GM19035 (cell line): ENCODE measurements at regions not wholly inside any gene's neighbourhood (a gene's known extent, or its start where the extent isn't known, plus 50 kb on each side); places are given as distances from the start of the nearest gene placed in this dataset.

Experiments
- ATAC-seq: cut with Tn5 transposase; IDR thresholded peaks from one replicate; pipeline ENCODE4 v1.9.1; 2021; ENCODE audit not compliant: unreplicated experiment

- ATAC-seq, result no peak
Measured at GRCh38 chr4:89604951-89605350, 232.0 kb downstream of the SNCA start.

GRCh38 chr4:89599026-89599425, 237.9 kb downstream of the SNCA start:
- ATAC-seq, result no peak

GRCh38 chr4:89598602-89599001, 238.4 kb downstream of the SNCA start:
- no peak for ATAC-seq

GRCh38 chr4:89595125-89595789, 241.7 kb downstream of the SNCA start:
- no peak for ATAC-seq

- no peak for ATAC-seq
Measured at GRCh38 chr4:89590128-89590527, 246.8 kb downstream of the SNCA start.

- ATAC-seq, result no peak
Measured at GRCh38 chr4:89588421-89588820, 248.5 kb downstream of the SNCA start.

GRCh38 chr4:89587364-89587763, 249.6 kb downstream of the SNCA start:
- no peak for ATAC-seq

GRCh38 chr4:89586864-89587263, 250.1 kb downstream of the SNCA start:
- no peak for ATAC-seq

GRCh38 chr4:89586318-89586717, 250.6 kb downstream of the SNCA start:
- ATAC-seq, result no peak

GRCh38 chr4:89582756-89583505, 254.0 kb downstream of the SNCA start:
- ATAC-seq, result no peak

- no peak for ATAC-seq
Measured at GRCh38 chr4:89579771-89580170, 257.2 kb downstream of the SNCA start.

GRCh38 chr4:89576246-89576645, 260.7 kb downstream of the SNCA start:
- ATAC-seq, result no peak

GRCh38 chr4:89575840-89576239, 261.1 kb downstream of the SNCA start:
- ATAC-seq, result no peak

- no peak for ATAC-seq
Measured at GRCh38 chr4:89574176-89574575, 262.8 kb downstream of the SNCA start.

- no peak for ATAC-seq
Measured at GRCh38 chr4:89573656-89574055, 263.3 kb downstream of the SNCA start.

GRCh38 chr4:89572224-89572858, 264.6 kb downstream of the SNCA start:
- ATAC-seq, result no peak

- ATAC-seq, result no peak
Measured at GRCh38 chr4:89570931-89571330, 263.3 kb upstream of the GPRIN3 start.

GRCh38 chr4:89567936-89568335, 260.3 kb upstream of the GPRIN3 start:
- no peak for ATAC-seq

- ATAC-seq, result no peak
Measured at GRCh38 chr4:89563431-89563830, 255.8 kb upstream of the GPRIN3 start.

- ATAC-seq, result no peak
Measured at GRCh38 chr4:89562746-89563145, 255.1 kb upstream of the GPRIN3 start.

- no peak for ATAC-seq
Measured at GRCh38 chr4:89561048-89561447, 253.4 kb upstream of the GPRIN3 start.

- no peak for ATAC-seq
Measured at GRCh38 chr4:89558147-89558546, 250.5 kb upstream of the GPRIN3 start.
